ENCODE measurements at regions not wholly inside any gene's neighbourhood (a gene's known extent, or its start where the extent isn't known, plus 50 kb on each side); places are given as distances from the start of the nearest gene placed in this dataset.

DNA sequence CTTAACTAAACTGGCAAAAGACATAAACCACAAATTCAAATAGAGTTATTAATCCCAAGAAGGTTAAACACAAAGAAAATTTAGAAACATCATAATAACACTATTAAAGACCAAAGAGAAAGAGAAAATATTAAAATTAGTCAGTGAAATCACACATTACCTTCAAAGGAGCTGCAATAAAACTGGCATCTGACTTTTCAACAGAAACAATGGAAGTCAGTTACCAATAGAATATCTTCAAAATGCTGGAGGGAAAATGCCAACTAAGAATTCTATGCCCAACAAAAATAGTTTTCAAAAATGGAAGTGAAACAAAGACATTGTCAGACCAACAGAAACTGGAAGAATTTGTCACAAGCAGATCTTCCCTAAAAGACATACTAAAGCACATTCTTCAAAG, 68.7 kb upstream of the RNF7 start:
- Histone ChIP-seq H3K79me2 (ENCODE audit: insufficient read depth, low read length) (no peaks in the 10 kb centered on the region), H4K20me1 (ENCODE audit: insufficient read depth, low read length) (no peaks in the 10 kb centered on the region), H3K27me3 (ENCODE audit: insufficient read depth, low read length) (no peaks in the 10 kb centered on the region), H3K4me3 (ENCODE audit: low read depth, low read length, poor library complexity, severe bottlenecking) (no peak overlapping the region), H3K4me1 (ENCODE audit: insufficient read depth, low read length, severe bottlenecking) (no peaks in the 10 kb centered on the region), H3K36me3 (ENCODE audit: insufficient read depth, low read length) (no peaks in the 10 kb centered on the region), H3F3A (ENCODE audit: insufficient read depth, low read length) (no peaks in the 10 kb centered on the region), H3K4me2 (ENCODE audit: low read length) (no peak overlapping the region), H3K9me2 (ENCODE audit: low read depth, low read length) (no peaks in the 10 kb centered on the region), H2AFZ (ENCODE audit: low read length) (no peak overlapping the region), H3K9ac (ENCODE audit: low read length) (no peak overlapping the region), H3K27ac (ENCODE audit: low read depth, low read length, poor library complexity, severe bottlenecking) (no peak overlapping the region), H3K9me3 (ENCODE audit: low read length) (peaks cover 11% of the 10 kb centered on the region; the same call in 1 of the 2 replicates)
- no peak for TF ChIP-seq CTCF (IDR thresholded peaks at IDR 0.05; ENCODE audit: low read length)
- TF ChIP-seq EZH2 (IDR thresholded peaks at IDR 0.05; ENCODE audit: borderline replicate concordance, low read length), result no peak

- no peak overlapping the region for H3K27ac ChIP-seq (ENCODE audit: low read depth, low read length, poor library complexity, severe bottlenecking)
- H3K36me3 ChIP-seq (ENCODE audit: insufficient read depth, low read length), result no peaks in the 10 kb centered on the region
- H3K79me2 ChIP-seq (ENCODE audit: insufficient read depth, low read length), result no peaks in the 10 kb centered on the region
- no peaks in the 10 kb centered on the region for H4K20me1 ChIP-seq (ENCODE audit: insufficient read depth, low read length)
- H3K9me2 ChIP-seq (ENCODE audit: low read depth, low read length), result no peaks in the 10 kb centered on the region; the same call in 1 of the 2 replicates
- no peaks in the 10 kb centered on the region for H3K27me3 ChIP-seq (ENCODE audit: insufficient read depth, low read length)
- no peak overlapping the region for H3K4me3 ChIP-seq (ENCODE audit: low read depth, low read length, poor library complexity, severe bottlenecking)
- TF ChIP-seq CTCF (IDR thresholded peaks at IDR 0.05; ENCODE audit: low read length) (no peak), EZH2 (IDR thresholded peaks at IDR 0.05; ENCODE audit: borderline replicate concordance, low read length) (no peak)
- H3K4me2 ChIP-seq (ENCODE audit: low read length), result no peak overlapping the region
- no peaks in the 10 kb centered on the region for H3F3A ChIP-seq (ENCODE audit: insufficient read depth, low read length)
- no peaks in the 10 kb centered on the region for H3K4me1 ChIP-seq (ENCODE audit: insufficient read depth, low read length, severe bottlenecking)
- H3K9ac ChIP-seq (ENCODE audit: low read length), result no peak overlapping the region
- H3K9me3 ChIP-seq (ENCODE audit: low read length), result peaks cover 4% of the 10 kb centered on the region
- no peak overlapping the region for H2AFZ ChIP-seq (ENCODE audit: low read length)
Observed at GRCh38 chr3:141677701-141678100, 60.4 kb upstream of the RNF7 start.

- Histone ChIP-seq H3K27me3 (ENCODE audit: insufficient read depth, low read length) (no peaks in the 10 kb centered on the region), H3K36me3 (ENCODE audit: insufficient read depth, low read length) (no peaks in the 10 kb centered on the region), H3F3A (ENCODE audit: insufficient read depth, low read length) (no peaks in the 10 kb centered on the region), H4K20me1 (ENCODE audit: insufficient read depth, low read length) (no peaks in the 10 kb centered on the region), H3K4me3 (ENCODE audit: low read depth, low read length, poor library complexity, severe bottlenecking) (no peak overlapping the region), H2AFZ (ENCODE audit: low read length) (no peak overlapping the region), H3K9ac (ENCODE audit: low read length) (no peak overlapping the region), H3K4me2 (ENCODE audit: low read length) (no peak overlapping the region), H3K79me2 (ENCODE audit: insufficient read depth, low read length) (no peaks in the 10 kb centered on the region), H3K9me2 (ENCODE audit: low read depth, low read length) (no peaks in the 10 kb centered on the region; the same call in 1 of the 2 replicates), H3K9me3 (ENCODE audit: low read length) (peaks cover 4% of the 10 kb centered on the region), H3K27ac (ENCODE audit: low read depth, low read length, poor library complexity, severe bottlenecking) (no peak overlapping the region), H3K4me1 (ENCODE audit: insufficient read depth, low read length, severe bottlenecking) (no peaks in the 10 kb centered on the region)
- no peak for TF ChIP-seq EZH2 (IDR thresholded peaks at IDR 0.05; ENCODE audit: borderline replicate concordance, low read length)
- TF ChIP-seq CTCF (IDR thresholded peaks at IDR 0.05; ENCODE audit: low read length), result no peak
Observed at GRCh38 chr3:141680620-141681389, 57.3 kb upstream of the RNF7 start.
